Ascending aorta (tissue), 2 donors: ENCODE measurements at regions not wholly inside any gene's neighbourhood (a gene's known extent, or its start where the extent isn't known, plus 50 kb on each side); places are given as distances from the start of the nearest gene placed in this dataset.

Experiments
- DNase-seq, 2 donors: peaks; one replicate each; pipeline ENCODE4 v3.0.0-alpha.2; 2019; ENCODE audit warnings: low spot score in 2 of 2
- H3K27ac ChIP-seq, 2 donors: fragments of 200-600 bp; sonication (generic); one replicate each; pipeline ENCODE4 v1.5.1; 2016 to 2017; ENCODE audit warnings: mild to moderate bottlenecking in 1 of 2
- H3K27me3 ChIP-seq: fragments of 200-600 bp; sonication (generic); one replicate; pipeline ENCODE4 v1.5.1; 2017
- H3K36me3 ChIP-seq, 2 donors: fragments of 200-600 bp; sonication (generic); one replicate each; pipeline ENCODE4 v1.5.1; 2016
- H3K4me1 ChIP-seq, 2 donors: fragments of 200-600 bp; sonication (generic); one replicate each; pipeline ENCODE4 v1.5.1; 2016 to 2017; ENCODE audit warnings: mild to moderate bottlenecking in 1 of 2
- H3K4me3 ChIP-seq, 2 donors: fragments of 200-600 bp; sonication (generic); one replicate each; pipeline ENCODE4 v1.5.1; 2016 to 2017; ENCODE audit warnings: mild to moderate bottlenecking in 1 of 2
- H3K9me3 ChIP-seq, 2 donors: fragments of 200-600 bp; sonication (generic); one replicate each; pipeline ENCODE4 v1.5.1; 2016
- intact Hi-C: fragments of 100-400 bp; cut with DNase I; formaldehyde crosslinking; loops from one replicate; pipeline ENCODE4 v1.15.1; 2023
- TF ChIP-seq, protein P1 (sequence below), 3 experiments: fragments of 200-600 bp in 2 of 3; fragments of 450-650 bp in 1 of 3; sonication (generic) in 2 of 3; IDR thresholded peaks; one replicate each; pipeline ENCODE4 v1.5.1; 2016 to 2019; ENCODE audit warnings: antibody characterized with exemption in 3 of 3, mild to moderate bottlenecking in 1 of 3, moderate library complexity in 1 of 3

DNA sequence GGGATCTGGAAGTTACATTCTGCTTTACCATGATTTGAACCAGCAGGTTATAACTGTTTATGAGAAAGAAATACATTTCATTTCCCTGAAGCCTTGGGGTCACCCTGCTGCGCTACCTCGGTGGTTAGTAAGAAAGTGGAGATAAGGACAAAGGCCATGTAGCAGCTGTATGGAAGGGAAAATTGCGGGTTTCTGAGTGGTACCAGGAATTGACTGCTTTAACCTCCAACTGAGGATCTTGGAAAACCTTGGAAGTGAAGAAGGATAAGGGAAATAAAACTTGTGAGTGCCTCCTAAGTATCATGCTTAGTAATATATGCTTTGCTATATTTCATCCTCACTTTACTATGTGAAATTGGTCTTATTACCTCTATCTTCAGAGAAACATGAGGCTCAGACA lies 76.1 kb upstream of the GAP43 start:
- intact Hi-C loops, result loop anchor here (10.0 kb wide), 1 partner anchor 148 kb away; no protein-coding TSS in a partner anchor

DNA sequence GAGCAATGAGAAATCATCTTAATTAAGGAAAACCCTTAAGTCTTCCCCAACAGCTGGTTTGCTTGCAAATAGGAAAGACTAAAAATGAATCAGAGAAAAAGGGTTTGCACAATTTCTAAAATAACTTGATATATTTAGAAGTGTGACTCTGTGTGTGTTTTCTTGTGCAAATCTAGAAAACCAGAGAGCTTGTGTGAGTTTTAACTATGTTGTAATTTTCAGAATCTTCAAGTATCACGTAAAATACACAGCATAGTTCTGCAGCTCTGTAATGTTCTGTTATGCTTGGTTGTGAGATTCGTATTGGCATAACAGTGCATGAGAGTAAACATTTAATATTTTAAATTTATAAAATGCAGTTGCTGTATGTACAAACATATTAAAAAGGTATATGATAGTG lies 74.7 kb upstream of the GAP43 start:
- Histone ChIP-seq H3K36me3 (no peaks in the 10 kb centered on the region), H3K27me3 (no peaks in the 10 kb centered on the region), H3K4me3 (no peak overlapping the region), H3K4me1 (peaks cover 0 to 11% of the 10 kb centered on the region in 2 donors), H3K9me3 (no peaks in the 10 kb centered on the region), H3K27ac (peak overlapping the region in 1 of 2 donors; percentile 1)
- TF ChIP-seq, protein P1, sequence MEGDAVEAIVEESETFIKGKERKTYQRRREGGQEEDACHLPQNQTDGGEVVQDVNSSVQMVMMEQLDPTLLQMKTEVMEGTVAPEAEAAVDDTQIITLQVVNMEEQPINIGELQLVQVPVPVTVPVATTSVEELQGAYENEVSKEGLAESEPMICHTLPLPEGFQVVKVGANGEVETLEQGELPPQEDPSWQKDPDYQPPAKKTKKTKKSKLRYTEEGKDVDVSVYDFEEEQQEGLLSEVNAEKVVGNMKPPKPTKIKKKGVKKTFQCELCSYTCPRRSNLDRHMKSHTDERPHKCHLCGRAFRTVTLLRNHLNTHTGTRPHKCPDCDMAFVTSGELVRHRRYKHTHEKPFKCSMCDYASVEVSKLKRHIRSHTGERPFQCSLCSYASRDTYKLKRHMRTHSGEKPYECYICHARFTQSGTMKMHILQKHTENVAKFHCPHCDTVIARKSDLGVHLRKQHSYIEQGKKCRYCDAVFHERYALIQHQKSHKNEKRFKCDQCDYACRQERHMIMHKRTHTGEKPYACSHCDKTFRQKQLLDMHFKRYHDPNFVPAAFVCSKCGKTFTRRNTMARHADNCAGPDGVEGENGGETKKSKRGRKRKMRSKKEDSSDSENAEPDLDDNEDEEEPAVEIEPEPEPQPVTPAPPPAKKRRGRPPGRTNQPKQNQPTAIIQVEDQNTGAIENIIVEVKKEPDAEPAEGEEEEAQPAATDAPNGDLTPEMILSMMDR (IDR thresholded peaks at IDR 0.05), result no peak
- DNase-seq, result no peak
- intact Hi-C loops, result loop anchor here (10.0 kb wide), 1 partner anchor 146 kb away; no protein-coding TSS in a partner anchor

More for the DNA sequence above, 76.1 kb upstream of the GAP43 start:
- Histone ChIP-seq H3K4me1 (peaks cover 0 to 11% of the 10 kb centered on the region in 2 donors), H3K9me3 (no peaks in the 10 kb centered on the region), H3K27ac (no peak overlapping the region), H3K4me3 (no peak overlapping the region), H3K36me3 (no peaks in the 10 kb centered on the region), H3K27me3 (no peaks in the 10 kb centered on the region)
- DNase-seq, result no peak
- TF ChIP-seq, protein P1 (IDR thresholded peaks at IDR 0.05), result no peak

DNA sequence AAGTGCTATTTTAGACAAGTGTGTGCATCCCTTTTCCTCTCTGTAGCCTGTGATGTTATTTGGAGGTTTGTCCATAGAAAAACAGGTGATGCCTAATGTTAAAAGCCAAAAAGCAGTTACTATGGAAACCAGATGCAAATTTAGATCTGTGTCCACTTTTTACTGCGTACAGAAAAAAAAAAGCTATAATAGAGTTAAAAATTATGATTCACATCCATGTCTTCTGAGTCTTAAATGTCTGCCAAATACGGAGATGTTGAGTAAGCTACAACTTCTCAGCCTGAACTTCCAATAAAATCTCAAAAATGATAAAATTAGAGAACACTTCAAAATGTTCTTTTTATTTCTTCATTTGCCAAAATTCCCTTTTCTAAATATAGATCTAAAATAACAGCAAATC lies 74.2 kb upstream of the GAP43 start:
- TF ChIP-seq, protein P1 (IDR thresholded peaks at IDR 0.05), result no peak
- peak overlapping the region in 1 of 2 donors; percentile 1 for H3K27ac ChIP-seq

DNA sequence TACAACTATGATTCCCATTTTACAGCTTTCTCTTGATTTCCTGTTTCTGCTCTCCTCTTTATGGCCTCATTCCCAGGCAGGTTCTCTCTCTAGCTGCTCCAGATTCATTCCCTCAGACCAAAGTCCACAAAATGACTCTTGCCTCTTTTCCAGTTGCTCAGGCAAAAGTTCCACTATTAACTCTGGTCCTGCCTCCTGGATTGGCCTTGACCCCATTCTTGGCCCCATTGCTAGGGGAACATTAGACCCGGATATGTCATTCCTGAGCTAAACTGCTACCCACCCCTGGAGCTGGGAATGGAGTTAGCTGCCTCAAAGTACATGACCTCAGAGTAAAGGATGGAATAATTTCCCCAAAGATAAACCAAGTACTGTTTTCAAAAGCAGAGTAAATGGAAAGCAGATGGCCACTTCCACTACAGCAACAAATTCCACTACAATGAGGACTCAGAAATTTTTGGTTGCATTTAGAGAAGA lies 73.0 kb upstream of the GAP43 start:
- H3K27ac ChIP-seq, result peak overlapping the region; percentile 44 to 47
- H3K9me3 ChIP-seq, result no peaks in the 10 kb centered on the region

More for the DNA sequence above, 74.2 kb upstream of the GAP43 start:
- H3K4me3 ChIP-seq, result no peak overlapping the region
- no peaks in the 10 kb centered on the region for H3K9me3 ChIP-seq
- no peaks in the 10 kb centered on the region for H3K27me3 ChIP-seq
- no peak for DNase-seq
- H3K36me3 ChIP-seq, result no peaks in the 10 kb centered on the region
- peaks cover 0 to 11% of the 10 kb centered on the region in 2 donors for H3K4me1 ChIP-seq
- intact Hi-C loops, result loop anchor here (10.0 kb wide), 1 partner anchor 146 kb away; no protein-coding TSS in a partner anchor

DNA sequence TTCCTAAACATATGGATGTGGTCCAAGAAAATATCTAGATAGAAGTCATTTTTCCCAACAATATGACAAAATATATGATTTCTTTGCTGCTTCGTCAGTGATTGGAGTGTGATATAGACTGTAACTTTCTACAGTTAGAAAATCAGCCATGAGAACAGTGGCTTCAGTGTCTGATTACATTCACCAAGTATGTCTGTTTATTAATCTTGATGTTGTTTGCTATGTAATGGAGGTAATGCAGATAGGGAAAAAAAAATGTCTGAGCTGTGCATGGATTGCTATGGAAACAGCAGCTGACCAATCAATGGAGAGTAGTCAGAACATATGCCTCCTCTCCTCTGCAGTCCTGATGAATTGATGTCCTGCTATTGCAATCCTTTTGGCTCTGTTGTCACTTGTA lies 72.3 kb upstream of the GAP43 start:
- Histone ChIP-seq H3K27me3 (no peaks in the 10 kb centered on the region), H3K4me3 (no peak overlapping the region), H3K4me1 (peaks cover 0 to 11% of the 10 kb centered on the region in 2 donors), H3K9me3 (no peaks in the 10 kb centered on the region), H3K27ac (no peak overlapping the region), H3K36me3 (no peaks in the 10 kb centered on the region)
- intact Hi-C loops, result no loop called here
- DNase-seq, result no peak
- TF ChIP-seq, protein P1 (IDR thresholded peaks at IDR 0.05), result no peak

More for the DNA sequence above, 73.0 kb upstream of the GAP43 start:
- H3K36me3 ChIP-seq, result no peaks in the 10 kb centered on the region
- H3K4me1 ChIP-seq, result peaks cover 0 to 11% of the 10 kb centered on the region in 2 donors
- peak in 1 of 2 donors; percentile 66 for DNase-seq
- intact Hi-C loops, result no loop called here
- no peaks in the 10 kb centered on the region for H3K27me3 ChIP-seq
- TF ChIP-seq, protein P1 (IDR thresholded peaks at IDR 0.05), result no peak
- no peak overlapping the region for H3K4me3 ChIP-seq
